Mesothelial cell of epicardium (in vitro differentiated cells): ENCODE measurements at regions not wholly inside any gene's neighbourhood (a gene's known extent, or its start where the extent isn't known, plus 50 kb on each side); places are given as distances from the start of the nearest gene placed in this dataset.
A peak's percentile ranks its signal among the peaks of the same experiment; 100 is the strongest.

Experiments
- DNase-seq, 2 experiments: peaks; one replicate each; pipeline ENCODE4 v3.0.0; 2021; ENCODE audit warnings: low spot score in 2 of 2; ENCODE audit not compliant: unreplicated experiment in 2 of 2
- H3K27ac Mint-ChIP-seq: 2 replicates; pipeline ENCODE4 v1.8.0; 2021; ENCODE audit warnings: mixed read lengths
- H3K27me3 Mint-ChIP-seq: 2 replicates; pipeline ENCODE4 v1.8.0; 2021; ENCODE audit warnings: low read depth, mixed read lengths
- H3K36me3 Mint-ChIP-seq: 2 replicates; pipeline ENCODE4 v1.8.0; 2021; ENCODE audit warnings: mixed read lengths
- H3K4me1 Mint-ChIP-seq: 2 replicates; pipeline ENCODE4 v1.8.0; 2021; ENCODE audit warnings: mixed read lengths
- H3K4me3 Mint-ChIP-seq: 2 replicates; pipeline ENCODE4 v1.8.0; 2021; ENCODE audit warnings: mild to moderate bottlenecking, moderate library complexity, mixed read lengths
- H3K9me3 Mint-ChIP-seq: 2 replicates; pipeline ENCODE4 v1.8.0; 2021; ENCODE audit warnings: mixed read lengths
- TF ChIP-seq, protein P1 (sequence below): fragments of 200-600 bp; sonication (generic); IDR thresholded peaks from one replicate; pipeline ENCODE4 v1.5.0; 2021; ENCODE audit warnings: antibody characterized with exemption; ENCODE audit not compliant: unreplicated experiment

DNA sequence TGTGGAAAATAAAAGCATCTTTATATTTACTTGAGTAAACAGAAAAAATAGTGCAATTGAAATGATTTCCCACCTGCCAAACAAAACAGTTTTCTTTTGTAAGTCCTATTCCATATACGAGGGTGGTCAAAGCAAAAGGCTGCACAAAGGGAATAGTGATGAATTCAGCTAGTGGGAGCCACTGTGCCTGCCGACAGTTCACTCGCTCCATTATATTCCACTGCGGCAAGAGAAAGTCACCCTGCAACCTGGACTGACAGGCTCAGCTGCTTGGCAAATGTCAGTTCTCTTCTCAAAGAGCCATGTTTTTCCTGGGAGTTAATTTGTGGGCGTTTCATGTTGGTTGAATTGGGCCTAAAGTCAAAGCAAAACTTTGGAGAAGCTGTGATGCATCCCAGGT, 145.4 kb downstream of the LMO4 start:
- no peak overlapping the region for H3K27ac Mint-ChIP-seq
- peaks cover 22% of the 10 kb centered on the region for H3K4me1 Mint-ChIP-seq
- no peaks in the 10 kb centered on the region for H3K9me3 Mint-ChIP-seq
- H3K36me3 Mint-ChIP-seq, result no peaks in the 10 kb centered on the region
- no peak overlapping the region for H3K4me3 Mint-ChIP-seq
- no peaks in the 10 kb centered on the region for H3K27me3 Mint-ChIP-seq
- TF ChIP-seq, protein P1, sequence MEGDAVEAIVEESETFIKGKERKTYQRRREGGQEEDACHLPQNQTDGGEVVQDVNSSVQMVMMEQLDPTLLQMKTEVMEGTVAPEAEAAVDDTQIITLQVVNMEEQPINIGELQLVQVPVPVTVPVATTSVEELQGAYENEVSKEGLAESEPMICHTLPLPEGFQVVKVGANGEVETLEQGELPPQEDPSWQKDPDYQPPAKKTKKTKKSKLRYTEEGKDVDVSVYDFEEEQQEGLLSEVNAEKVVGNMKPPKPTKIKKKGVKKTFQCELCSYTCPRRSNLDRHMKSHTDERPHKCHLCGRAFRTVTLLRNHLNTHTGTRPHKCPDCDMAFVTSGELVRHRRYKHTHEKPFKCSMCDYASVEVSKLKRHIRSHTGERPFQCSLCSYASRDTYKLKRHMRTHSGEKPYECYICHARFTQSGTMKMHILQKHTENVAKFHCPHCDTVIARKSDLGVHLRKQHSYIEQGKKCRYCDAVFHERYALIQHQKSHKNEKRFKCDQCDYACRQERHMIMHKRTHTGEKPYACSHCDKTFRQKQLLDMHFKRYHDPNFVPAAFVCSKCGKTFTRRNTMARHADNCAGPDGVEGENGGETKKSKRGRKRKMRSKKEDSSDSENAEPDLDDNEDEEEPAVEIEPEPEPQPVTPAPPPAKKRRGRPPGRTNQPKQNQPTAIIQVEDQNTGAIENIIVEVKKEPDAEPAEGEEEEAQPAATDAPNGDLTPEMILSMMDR, result no peak
- no peak for DNase-seq

GRCh38 chr1:87478231-87478630, 149.6 kb downstream of the LMO4 start:
- H3K4me3 Mint-ChIP-seq, result no peak overlapping the region
- TF ChIP-seq, protein P1, result no peak
- peaks cover 14% of the 10 kb centered on the region for H3K4me1 Mint-ChIP-seq
- H3K9me3 Mint-ChIP-seq, result no peaks in the 10 kb centered on the region
- no peak for DNase-seq
- no peaks in the 10 kb centered on the region for H3K36me3 Mint-ChIP-seq
- H3K27me3 Mint-ChIP-seq, result no peaks in the 10 kb centered on the region
- H3K27ac Mint-ChIP-seq, result no peak overlapping the region

GRCh38 chr1:87495147-87495546, 166.5 kb downstream of the LMO4 start:
- Mint-ChIP-seq H3K4me1 (peaks cover 31% of the 10 kb centered on the region), H3K36me3 (no peaks in the 10 kb centered on the region), H3K27me3 (no peaks in the 10 kb centered on the region), H3K27ac (no peak overlapping the region), H3K9me3 (no peaks in the 10 kb centered on the region), H3K4me3 (no peak overlapping the region)
- no peak for DNase-seq
- TF ChIP-seq, protein P1, result no peak

- TF ChIP-seq, protein P1, result no peak
- no peak for DNase-seq
- Mint-ChIP-seq H3K27ac (no peak overlapping the region), H3K4me1 (peaks cover 31% of the 10 kb centered on the region), H3K36me3 (no peaks in the 10 kb centered on the region), H3K9me3 (no peaks in the 10 kb centered on the region), H3K27me3 (no peaks in the 10 kb centered on the region), H3K4me3 (no peak overlapping the region)
Measured at GRCh38 chr1:87495870-87496269, 167.2 kb downstream of the LMO4 start.

DNA sequence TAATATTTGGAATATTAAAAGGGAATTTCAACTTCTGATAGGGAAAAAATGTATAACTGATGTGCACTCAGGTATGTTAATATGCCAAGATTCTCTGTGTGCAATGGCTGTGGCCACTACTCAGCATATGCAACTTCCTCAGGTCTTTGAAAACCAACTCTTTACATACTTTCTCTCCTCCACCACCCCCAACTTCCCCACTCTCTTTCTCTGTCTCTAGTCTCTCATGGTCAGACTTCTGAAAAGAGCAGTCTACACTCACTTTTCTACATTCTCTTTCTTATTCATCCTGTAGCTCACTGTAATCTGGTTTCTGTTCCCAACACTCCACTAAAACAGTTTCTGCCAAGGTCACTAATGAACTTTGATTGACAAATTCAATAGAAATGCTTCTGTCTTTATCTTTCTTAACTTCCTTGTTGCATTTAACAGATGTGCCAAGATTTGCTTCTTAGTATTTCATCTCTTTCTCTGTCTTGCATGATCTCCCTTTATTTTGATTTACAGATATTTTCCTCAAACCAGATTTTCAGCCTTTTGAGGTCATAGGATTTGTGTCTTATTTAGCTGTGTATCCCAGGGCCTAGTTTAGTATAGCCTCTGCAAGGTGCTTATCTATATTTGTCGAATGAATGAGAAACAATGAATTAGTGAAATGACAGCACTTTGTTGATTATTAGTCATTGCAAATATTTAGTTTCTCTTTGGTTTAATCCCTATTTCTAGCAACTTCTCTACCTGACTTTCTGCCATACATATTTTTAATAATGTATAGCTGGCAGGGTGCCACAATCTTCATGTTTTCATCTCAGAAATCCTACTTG, 168.9 kb downstream of the LMO4 start:
- H3K4me3 Mint-ChIP-seq, result no peak overlapping the region
- no peaks in the 10 kb centered on the region for H3K36me3 Mint-ChIP-seq
- TF ChIP-seq, protein P1, result no peak
- no peak for DNase-seq
- H3K9me3 Mint-ChIP-seq, result peaks cover 1% of the 10 kb centered on the region
- peaks cover 31% of the 10 kb centered on the region for H3K4me1 Mint-ChIP-seq
- H3K27me3 Mint-ChIP-seq, result no peaks in the 10 kb centered on the region
- H3K27ac Mint-ChIP-seq, result peak overlapping the region; percentile 83
